Middle frontal gyrus (tissue), 1 donor: ENCODE measurements at regions not wholly inside any gene's neighbourhood (a gene's known extent, or its start where the extent isn't known, plus 50 kb on each side); places are given as distances from the start of the nearest gene placed in this dataset.

Source experiments
- DNase-seq: peaks from one replicate; pipeline ENCODE4 v3.0.0-alpha.2; 2015; ENCODE audit warnings: low spot score; ENCODE audit errors: extremely low spot score

- DNase-seq, result no peak
Measured at GRCh38 chr16:48949636-48950035, 332.0 kb downstream of the CBLN1 start.

- DNase-seq, result no peak
Measured at GRCh38 chr16:48948911-48949310, 332.7 kb downstream of the CBLN1 start.

GRCh38 chr16:48947371-48947713 is 334.3 kb downstream of the CBLN1 start:
- no peak for DNase-seq

- DNase-seq, result no peak
Measured at GRCh38 chr16:48946686-48947370, 334.8 kb downstream of the CBLN1 start.

GRCh38 chr16:48942996-48943395 is 333.0 kb upstream of the N4BP1 start:
- DNase-seq, result no peak

GRCh38 chr16:48936811-48937210 is 326.8 kb upstream of the N4BP1 start:
- no peak for DNase-seq

GRCh38 chr16:48932216-48932855 is 322.4 kb upstream of the N4BP1 start:
- no peak for DNase-seq

- no peak for DNase-seq
Measured at GRCh38 chr16:48930951-48931553, 321.1 kb upstream of the N4BP1 start.

GRCh38 chr16:48919791-48920190 is 309.8 kb upstream of the N4BP1 start:
- DNase-seq, result no peak

- DNase-seq, result no peak
Measured at GRCh38 chr16:48918520-48919258, 308.7 kb upstream of the N4BP1 start.

GRCh38 chr16:48916566-48916965 is 306.6 kb upstream of the N4BP1 start:
- no peak for DNase-seq

GRCh38 chr16:48914070-48914469 is 304.1 kb upstream of the N4BP1 start:
- DNase-seq, result no peak

GRCh38 chr16:48913384-48913783 is 303.4 kb upstream of the N4BP1 start:
- DNase-seq, result no peak

GRCh38 chr16:48912360-48912759 is 302.4 kb upstream of the N4BP1 start:
- DNase-seq, result no peak

GRCh38 chr16:48911700-48912099 is 301.7 kb upstream of the N4BP1 start:
- DNase-seq, result no peak

- DNase-seq, result no peak
Measured at GRCh38 chr16:48910214-48910613, 300.2 kb upstream of the N4BP1 start.

GRCh38 chr16:48909231-48909630 is 299.3 kb upstream of the N4BP1 start:
- no peak for DNase-seq

GRCh38 chr16:48907906-48908634 is 298.1 kb upstream of the N4BP1 start:
- DNase-seq, result no peak

- no peak for DNase-seq
Measured at GRCh38 chr16:48905632-48906505, 295.9 kb upstream of the N4BP1 start.

- no peak for DNase-seq
Measured at GRCh38 chr16:48904333-48904732, 294.4 kb upstream of the N4BP1 start.

- no peak for DNase-seq
Measured at GRCh38 chr16:48903039-48903438, 293.1 kb upstream of the N4BP1 start.
